GM18858 (cell line): ENCODE measurements at regions not wholly inside any gene's neighbourhood (a gene's known extent, or its start where the extent isn't known, plus 50 kb on each side); places are given as distances from the start of the nearest gene placed in this dataset.

Experiments
- ATAC-seq: cut with Tn5 transposase; IDR thresholded peaks from one replicate; pipeline ENCODE4 v1.9.1; 2021; ENCODE audit not compliant: unreplicated experiment

- ATAC-seq = no peak
Measured at GRCh38 chr4:80124246-80125211, 51.5 kb upstream of the ANTXR2 start.
